ENCODE measurements at regions not wholly inside any gene's neighbourhood (a gene's known extent, or its start where the extent isn't known, plus 50 kb on each side); places are given as distances from the start of the nearest gene placed in this dataset.

GRCh38 chr3:124273651-124274050 lies 281.7 kb upstream of the ROPN1 start:
- Histone ChIP-seq H3F3A (ENCODE audit: insufficient read depth, low read length) (no peaks in the 10 kb centered on the region), H3K9me3 (ENCODE audit: low read length) (no peaks in the 10 kb centered on the region), H3K27ac (ENCODE audit: low read depth, low read length, poor library complexity, severe bottlenecking) (no peak overlapping the region), H2AFZ (ENCODE audit: low read length) (no peak overlapping the region), H3K9ac (ENCODE audit: low read length) (no peak overlapping the region), H3K79me2 (ENCODE audit: insufficient read depth, low read length) (no peaks in the 10 kb centered on the region), H3K4me3 (ENCODE audit: low read depth, low read length, poor library complexity, severe bottlenecking) (no peak overlapping the region), H3K27me3 (ENCODE audit: insufficient read depth, low read length) (no peaks in the 10 kb centered on the region), H3K9me2 (ENCODE audit: low read depth, low read length) (no peaks in the 10 kb centered on the region), H3K4me1 (ENCODE audit: insufficient read depth, low read length, severe bottlenecking) (no peaks in the 10 kb centered on the region), H4K20me1 (ENCODE audit: insufficient read depth, low read length) (no peaks in the 10 kb centered on the region), H3K36me3 (ENCODE audit: insufficient read depth, low read length) (no peaks in the 10 kb centered on the region), H3K4me2 (ENCODE audit: low read length) (no peak overlapping the region)
- no peak for TF ChIP-seq EZH2 (IDR thresholded peaks at IDR 0.05; ENCODE audit: borderline replicate concordance, low read length)
- no peak for TF ChIP-seq CTCF (IDR thresholded peaks at IDR 0.05; ENCODE audit: low read length)

- no peaks in the 10 kb centered on the region for H3K9me3 ChIP-seq (ENCODE audit: low read length)
- H3K9me2 ChIP-seq (ENCODE audit: low read depth, low read length): no peaks in the 10 kb centered on the region
- H3K9ac ChIP-seq (ENCODE audit: low read length): no peak overlapping the region
- no peaks in the 10 kb centered on the region for H3K79me2 ChIP-seq (ENCODE audit: insufficient read depth, low read length)
- no peaks in the 10 kb centered on the region for H3K36me3 ChIP-seq (ENCODE audit: insufficient read depth, low read length)
- H2AFZ ChIP-seq (ENCODE audit: low read length): no peak overlapping the region
- H3K4me1 ChIP-seq (ENCODE audit: insufficient read depth, low read length, severe bottlenecking): no peaks in the 10 kb centered on the region
- no peak overlapping the region for H3K4me2 ChIP-seq (ENCODE audit: low read length)
- no peaks in the 10 kb centered on the region for H3F3A ChIP-seq (ENCODE audit: insufficient read depth, low read length)
- H3K27me3 ChIP-seq (ENCODE audit: insufficient read depth, low read length): no peaks in the 10 kb centered on the region
- no peak overlapping the region for H3K4me3 ChIP-seq (ENCODE audit: low read depth, low read length, poor library complexity, severe bottlenecking)
- H3K27ac ChIP-seq (ENCODE audit: low read depth, low read length, poor library complexity, severe bottlenecking): no peak overlapping the region
- no peak for TF ChIP-seq EZH2 (IDR thresholded peaks at IDR 0.05; ENCODE audit: borderline replicate concordance, low read length)
- no peak for TF ChIP-seq CTCF (IDR thresholded peaks at IDR 0.05; ENCODE audit: low read length)
- no peaks in the 10 kb centered on the region for H4K20me1 ChIP-seq (ENCODE audit: insufficient read depth, low read length)
Measured at GRCh38 chr3:124274051-124274450, 282.1 kb upstream of the ROPN1 start.

GRCh38 chr3:124275412-124275811 lies 283.5 kb upstream of the ROPN1 start:
- no peak overlapping the region for H3K4me3 ChIP-seq (ENCODE audit: low read depth, low read length, poor library complexity, severe bottlenecking)
- H3K79me2 ChIP-seq (ENCODE audit: insufficient read depth, low read length): no peaks in the 10 kb centered on the region
- no peaks in the 10 kb centered on the region for H3K9me2 ChIP-seq (ENCODE audit: low read depth, low read length)
- H3K4me2 ChIP-seq (ENCODE audit: low read length): no peak overlapping the region
- no peak overlapping the region for H2AFZ ChIP-seq (ENCODE audit: low read length)
- H3K9ac ChIP-seq (ENCODE audit: low read length): no peak overlapping the region
- H4K20me1 ChIP-seq (ENCODE audit: insufficient read depth, low read length): no peaks in the 10 kb centered on the region
- TF ChIP-seq EZH2 (IDR thresholded peaks at IDR 0.05; ENCODE audit: borderline replicate concordance, low read length) (no peak), CTCF (IDR thresholded peaks at IDR 0.05; ENCODE audit: low read length) (no peak)
- H3F3A ChIP-seq (ENCODE audit: insufficient read depth, low read length): no peaks in the 10 kb centered on the region
- H3K9me3 ChIP-seq (ENCODE audit: low read length): no peaks in the 10 kb centered on the region
- H3K4me1 ChIP-seq (ENCODE audit: insufficient read depth, low read length, severe bottlenecking): no peaks in the 10 kb centered on the region
- no peaks in the 10 kb centered on the region for H3K36me3 ChIP-seq (ENCODE audit: insufficient read depth, low read length)
- H3K27me3 ChIP-seq (ENCODE audit: insufficient read depth, low read length): no peaks in the 10 kb centered on the region
- no peak overlapping the region for H3K27ac ChIP-seq (ENCODE audit: low read depth, low read length, poor library complexity, severe bottlenecking)
